ENCODE measurements at regions not wholly inside any gene's neighbourhood (a gene's known extent, or its start where the extent isn't known, plus 50 kb on each side); places are given as distances from the start of the nearest gene placed in this dataset.

GRCh38 chr12:66978802-66979201 lies 290.4 kb upstream of the CAND1 start:
- no peak for TF ChIP-seq ZFX (IDR thresholded peaks at IDR 0.05)
- no peak for TF ChIP-seq CTCF (conservative IDR thresholded peaks at IDR 0.05)

DNA sequence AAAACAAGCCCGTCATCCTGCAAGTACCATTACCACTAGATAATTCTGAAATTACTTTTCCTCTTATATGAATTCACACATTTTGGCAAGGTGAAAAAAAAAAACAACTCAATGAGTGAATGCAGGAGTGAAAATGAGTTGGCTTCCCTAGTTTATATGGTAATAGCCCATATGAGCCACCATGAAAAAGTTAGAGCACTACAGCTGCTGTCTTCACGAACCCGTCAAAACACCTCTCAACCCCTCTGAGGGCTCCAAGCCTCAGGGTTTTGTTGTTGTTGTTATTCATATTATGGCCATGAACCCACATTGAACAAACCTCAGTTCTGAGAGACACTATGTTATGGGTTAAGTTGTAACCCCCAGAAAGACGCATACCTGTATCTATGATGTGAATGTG lies 289.9 kb upstream of the CAND1 start:
- no peak overlapping the region for H3K27ac ChIP-seq
- TF ChIP-seq ZFX (IDR thresholded peaks at IDR 0.05), result no peak

More at GRCh38 chr12:66978802-66979201, 290.4 kb upstream of the CAND1 start:
- H3K27ac ChIP-seq, result no peak overlapping the region

- H3K27ac ChIP-seq, result no peak overlapping the region
Observed at GRCh38 chr12:66984077-66984476, 285.1 kb upstream of the CAND1 start.

GRCh38 chr12:66984962-66985361 lies 284.2 kb upstream of the CAND1 start:
- no peak overlapping the region for H3K27ac ChIP-seq
- TF ChIP-seq ZFX (IDR thresholded peaks at IDR 0.05), result no peak
- TF ChIP-seq CTCF (conservative IDR thresholded peaks at IDR 0.05), result no peak

More at GRCh38 chr12:66984077-66984476, 285.1 kb upstream of the CAND1 start:
- TF ChIP-seq ZFX (IDR thresholded peaks at IDR 0.05), result no peak
- no peak for TF ChIP-seq CTCF (conservative IDR thresholded peaks at IDR 0.05)

DNA sequence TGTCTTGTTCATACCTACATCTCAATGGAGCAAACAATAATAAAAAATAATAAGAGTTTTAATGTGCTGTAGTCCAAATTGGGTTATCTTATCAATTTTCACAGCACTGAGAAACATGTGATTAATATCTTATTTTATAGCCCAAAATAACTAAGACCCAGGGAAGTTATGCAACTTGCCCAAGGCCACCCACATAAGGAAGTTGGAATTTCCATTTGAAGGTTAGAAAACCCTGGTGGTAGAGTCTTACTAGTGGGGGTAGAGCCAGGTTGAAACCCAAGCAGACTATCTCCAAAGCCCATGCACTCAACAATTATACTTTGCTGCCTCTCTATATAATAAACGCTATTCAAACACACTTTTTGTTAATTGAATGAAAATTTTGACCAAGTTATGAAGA lies 270.0 kb upstream of the CAND1 start:
- no peak overlapping the region for H3K27ac ChIP-seq
- TF ChIP-seq ZFX (IDR thresholded peaks at IDR 0.05), result no peak
- no peak for TF ChIP-seq CTCF (conservative IDR thresholded peaks at IDR 0.05)

- TF ChIP-seq ZFX (IDR thresholded peaks at IDR 0.05) (no peak), CTCF (conservative IDR thresholded peaks at IDR 0.05) (no peak)
Observed at GRCh38 chr12:67001251-67001650, 267.9 kb upstream of the CAND1 start.

GRCh38 chr12:67002720-67003119 lies 266.4 kb upstream of the CAND1 start:
- H3K27ac ChIP-seq, result no peak overlapping the region

More at GRCh38 chr12:67001251-67001650, 267.9 kb upstream of the CAND1 start:
- H3K27ac ChIP-seq, result no peak overlapping the region

More at GRCh38 chr12:67002720-67003119, 266.4 kb upstream of the CAND1 start:
- TF ChIP-seq CTCF (conservative IDR thresholded peaks at IDR 0.05) (no peak), ZFX (IDR thresholded peaks at IDR 0.05) (no peak)
